Testis (tissue), 2 donors: ENCODE measurements at regions not wholly inside any gene's neighbourhood (a gene's known extent, or its start where the extent isn't known, plus 50 kb on each side); places are given as distances from the start of the nearest gene placed in this dataset.

Experiments used
- DNase-seq: peaks from one replicate; pipeline ENCODE4 v3.0.0-alpha.2; 2019
- H3K27ac ChIP-seq, 2 donors: fragments of 200-600 bp; sonication (generic); one replicate each; pipeline ENCODE4 v1.5.1; 2019
- H3K27me3 ChIP-seq: fragments of 200-600 bp; sonication (generic); one replicate; pipeline ENCODE4 v1.5.1; 2019
- H3K36me3 ChIP-seq: fragments of 200-600 bp; sonication (generic); one replicate; pipeline ENCODE4 v1.5.1; 2017; ENCODE audit warnings: low read depth; ENCODE audit errors: missing control alignments
- H3K4me1 ChIP-seq: fragments of 200-600 bp; sonication (generic); one replicate; pipeline ENCODE4 v1.5.1; 2019
- H3K4me3 ChIP-seq, 2 donors: fragments of 200-600 bp; sonication (generic); one replicate each; pipeline ENCODE4 v1.5.1; 2017 to 2019
- H3K9me3 ChIP-seq: fragments of 200-600 bp; sonication (generic); one replicate; pipeline ENCODE4 v1.5.1; 2017
- CTCF ChIP-seq, 3 experiments: fragments of 450-650 bp in 2 of 3; fragments of 200-600 bp in 1 of 3; sonication (generic) in 1 of 3; IDR thresholded peaks; one replicate each; pipeline ENCODE4 v1.5.1; 2016 to 2019; ENCODE audit warnings: antibody characterized with exemption in 3 of 3, mild to moderate bottlenecking in 2 of 3, moderate library complexity in 1 of 3
- POLR2A ChIP-seq: fragments of 450-650 bp; IDR thresholded peaks from one replicate; pipeline ENCODE4 v1.6.1; 2017; ENCODE audit warnings: antibody characterized with exemption, mild to moderate bottlenecking, moderate library complexity
- WGBS, 2 donors: methylation state at CpG; one replicate each; pipeline ENCODE4 v1.1.5; 2018; 5-methylcytosine and 5-hydroxymethylcytosine counted together
- intact Hi-C: fragments of 100-400 bp; cut with DNase I; formaldehyde crosslinking; loops from one replicate; pipeline ENCODE4 v1.15.1; 2023; ENCODE audit warnings: low total_unique reads

- intact Hi-C loops, result no loop called here
- no peak overlapping the region for H3K4me3 ChIP-seq
- no peaks in the 10 kb centered on the region for H3K9me3 ChIP-seq
- H3K36me3 ChIP-seq, result no peaks in the 10 kb centered on the region
- H3K27me3 ChIP-seq, result no peaks in the 10 kb centered on the region
- DNase-seq, result no peak
- H3K4me1 ChIP-seq, result no peaks in the 10 kb centered on the region
- TF ChIP-seq CTCF (IDR thresholded peaks at IDR 0.05), result no peak
- no peak for TF ChIP-seq POLR2A
- 45 to 48% methylated on average over 3 of the region's 3 CpGs for WGBS, 2 donors
- H3K27ac ChIP-seq, result no peak overlapping the region
Observed at GRCh38 chr4:66804979-66805378, 740.3 kb downstream of the CENPC start.

GRCh38 chr4:66797608-66798007, 747.7 kb downstream of the CENPC start:
- no peaks in the 10 kb centered on the region for H3K27me3 ChIP-seq
- H3K9me3 ChIP-seq, result no peaks in the 10 kb centered on the region
- no peaks in the 10 kb centered on the region for H3K36me3 ChIP-seq
- no peaks in the 10 kb centered on the region for H3K4me1 ChIP-seq
- no peak overlapping the region for H3K27ac ChIP-seq
- intact Hi-C loops, result no loop called here
- 85 to 87% methylated on average over 2 of the region's 2 CpGs for WGBS, 2 donors
- no peak for TF ChIP-seq POLR2A
- TF ChIP-seq CTCF (IDR thresholded peaks at IDR 0.05), result no peak
- no peak overlapping the region for H3K4me3 ChIP-seq
- DNase-seq, result no peak

- no peak for DNase-seq
- TF ChIP-seq POLR2A, result no peak
- TF ChIP-seq CTCF (IDR thresholded peaks at IDR 0.05), result no peak
- Histone ChIP-seq H3K27me3 (no peaks in the 10 kb centered on the region), H3K27ac (no peak overlapping the region), H3K36me3 (no peaks in the 10 kb centered on the region), H3K4me3 (no peak overlapping the region), H3K9me3 (no peaks in the 10 kb centered on the region), H3K4me1 (no peaks in the 10 kb centered on the region)
- intact Hi-C loops, result no loop called here
- 89 to 96% methylated on average over 3 of the region's 3 CpGs for WGBS, 2 donors
Observed at GRCh38 chr4:66795724-66796123, 749.6 kb downstream of the CENPC start.

DNA sequence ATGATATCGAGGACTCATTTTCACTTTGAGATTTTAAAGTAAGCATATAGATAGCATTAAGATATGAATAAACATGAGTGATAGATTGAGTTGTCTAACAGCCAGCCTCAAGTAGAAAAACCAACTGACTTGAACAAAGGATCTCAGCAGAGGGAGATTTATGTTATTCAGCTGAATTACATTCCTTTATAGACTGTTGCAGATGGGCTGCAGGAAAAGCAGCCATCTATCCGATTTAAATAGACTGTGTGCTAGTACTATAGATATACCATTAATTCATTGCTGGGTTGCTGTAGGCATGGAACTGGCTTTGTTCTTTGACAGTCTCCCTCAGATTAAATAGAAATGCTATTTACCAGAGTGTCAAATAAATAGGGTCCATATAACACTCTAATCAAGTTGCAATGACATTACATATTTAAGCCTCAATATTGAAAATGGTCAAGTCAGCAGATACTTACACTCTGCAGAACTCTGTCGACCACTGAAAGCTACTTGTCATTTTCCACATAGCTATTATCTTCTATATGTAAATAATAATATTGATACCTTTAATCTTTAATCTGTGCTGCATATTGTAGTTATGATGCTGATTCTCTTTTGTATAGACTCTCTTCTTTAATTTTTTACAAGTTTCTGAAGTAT, 750.8 kb downstream of the CENPC start:
- Histone ChIP-seq H3K27ac (no peak overlapping the region), H3K36me3 (no peaks in the 10 kb centered on the region), H3K4me1 (no peaks in the 10 kb centered on the region), H3K4me3 (no peak overlapping the region), H3K9me3 (no peaks in the 10 kb centered on the region), H3K27me3 (no peaks in the 10 kb centered on the region)
- no peak for DNase-seq
- intact Hi-C loops, result no loop called here
- TF ChIP-seq CTCF (IDR thresholded peaks at IDR 0.05) (no peak), POLR2A (no peak)
- 70 to 72% methylated on average over 3 of the region's 3 CpGs for WGBS, 2 donors

GRCh38 chr4:66791686-66792085, 753.6 kb downstream of the CENPC start:
- TF ChIP-seq CTCF (IDR thresholded peaks at IDR 0.05) (no peak), POLR2A (no peak)
- Histone ChIP-seq H3K27ac (no peak overlapping the region), H3K36me3 (no peaks in the 10 kb centered on the region), H3K9me3 (no peaks in the 10 kb centered on the region), H3K4me3 (no peak overlapping the region), H3K27me3 (no peaks in the 10 kb centered on the region), H3K4me1 (no peaks in the 10 kb centered on the region)
- DNase-seq, result no peak
- intact Hi-C loops, result no loop called here
- WGBS, 2 donors, result 91 to 96% methylated on average over 2 of the region's 2 CpGs
